ENCODE measurements at regions not wholly inside any gene's neighbourhood (a gene's known extent, or its start where the extent isn't known, plus 50 kb on each side); places are given as distances from the start of the nearest gene placed in this dataset.

DNA sequence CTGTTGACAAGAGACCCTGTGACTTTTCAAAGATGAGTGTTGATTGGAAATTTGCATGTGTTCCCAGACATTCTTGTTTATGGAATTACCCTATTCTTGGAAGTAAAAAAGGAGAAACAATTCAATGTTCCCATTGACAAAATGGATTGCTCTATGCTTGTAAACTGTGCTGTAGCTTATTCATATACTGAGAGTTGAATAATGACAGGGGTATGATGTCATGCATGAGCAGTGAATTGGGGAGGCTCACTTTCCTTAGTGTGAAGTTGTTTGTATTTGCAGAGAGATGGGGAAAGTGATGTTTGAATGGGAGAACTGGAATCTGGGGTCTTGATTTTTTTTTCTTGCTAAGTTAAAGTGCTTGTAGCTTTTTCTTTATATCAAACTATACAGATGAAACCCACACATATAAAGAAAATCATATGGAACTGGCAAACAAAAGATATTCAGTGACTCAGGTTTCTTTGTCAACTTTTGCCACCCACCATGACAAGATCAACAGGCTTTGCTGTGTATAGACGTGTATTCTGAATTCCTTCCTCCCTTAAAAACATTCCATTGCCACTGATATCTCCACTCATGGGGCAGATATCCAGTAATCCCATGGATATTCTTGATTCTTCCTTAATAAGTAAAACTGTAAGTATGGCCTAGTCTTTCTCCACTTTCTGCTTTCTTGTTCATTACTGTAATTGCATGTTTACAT is 97.8 kb upstream of the JAG1 start:
- DNase-seq = no peak

DNA sequence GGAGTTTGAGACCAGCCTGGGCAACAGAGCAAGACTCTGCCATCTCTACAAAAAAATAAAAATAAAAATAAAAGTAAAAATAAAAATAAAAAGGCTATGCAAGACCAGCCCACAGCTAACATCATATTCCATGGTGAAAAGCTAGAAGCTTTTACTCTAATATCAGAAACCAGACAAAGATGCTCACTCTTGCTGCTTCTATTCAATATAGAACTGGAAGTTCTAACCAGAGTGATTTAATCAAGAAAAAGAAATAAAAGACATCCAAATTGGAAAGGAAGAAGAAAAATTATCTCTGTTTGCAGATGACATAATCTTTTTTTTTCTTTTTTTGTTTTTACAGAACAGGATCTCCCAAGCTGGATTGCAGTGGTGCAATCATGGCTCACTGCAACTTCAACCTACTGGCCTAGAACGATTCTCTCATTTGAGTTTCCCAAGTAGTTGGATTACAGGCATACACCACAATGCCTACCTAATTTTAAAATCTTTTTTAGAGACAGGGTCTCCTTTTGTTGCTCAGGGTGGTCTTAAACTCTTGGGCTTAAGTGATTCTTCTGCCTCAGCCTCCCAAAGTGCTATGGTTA is 100.7 kb upstream of the JAG1 start:
- DNase-seq = no peak

DNA sequence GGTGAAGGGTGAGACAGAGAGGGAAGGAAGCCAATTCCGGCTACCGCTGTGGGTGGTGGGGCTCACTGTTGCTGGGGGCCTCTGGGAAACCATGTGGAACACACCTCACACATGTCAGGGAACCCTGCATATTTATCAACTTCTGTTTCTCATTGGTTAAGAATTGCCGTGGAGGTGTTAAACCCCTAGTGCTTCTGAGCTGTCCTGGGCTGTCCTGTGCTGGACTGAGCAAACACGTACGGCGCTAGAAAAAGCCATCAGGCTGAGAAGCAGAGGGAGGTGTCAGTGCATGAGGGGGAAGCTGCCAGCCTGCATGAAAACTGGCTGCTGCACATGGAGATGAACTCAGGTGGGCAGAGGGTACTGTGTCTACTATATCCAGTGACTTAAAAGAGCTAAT is 103.9 kb upstream of the JAG1 start:
- no peak for DNase-seq

DNA sequence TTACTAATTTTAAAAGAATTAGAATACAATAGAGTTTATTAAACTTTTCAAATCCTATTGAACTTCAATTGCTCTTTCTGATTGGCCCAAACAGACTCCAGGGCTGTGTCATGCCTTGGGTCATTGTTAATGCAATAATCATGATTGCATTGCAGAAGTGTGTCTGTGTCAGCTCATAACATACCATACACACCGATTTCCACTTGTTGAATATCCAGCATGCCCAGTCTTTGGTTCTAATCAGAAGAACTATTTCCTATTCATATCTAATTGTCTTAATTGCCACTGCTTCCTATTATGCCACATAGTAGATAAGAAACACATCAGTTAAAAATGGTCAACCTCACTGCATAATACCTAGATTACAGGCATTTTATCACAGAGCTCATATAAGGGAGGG is 106.1 kb upstream of the JAG1 start:
- no peak for DNase-seq

DNA sequence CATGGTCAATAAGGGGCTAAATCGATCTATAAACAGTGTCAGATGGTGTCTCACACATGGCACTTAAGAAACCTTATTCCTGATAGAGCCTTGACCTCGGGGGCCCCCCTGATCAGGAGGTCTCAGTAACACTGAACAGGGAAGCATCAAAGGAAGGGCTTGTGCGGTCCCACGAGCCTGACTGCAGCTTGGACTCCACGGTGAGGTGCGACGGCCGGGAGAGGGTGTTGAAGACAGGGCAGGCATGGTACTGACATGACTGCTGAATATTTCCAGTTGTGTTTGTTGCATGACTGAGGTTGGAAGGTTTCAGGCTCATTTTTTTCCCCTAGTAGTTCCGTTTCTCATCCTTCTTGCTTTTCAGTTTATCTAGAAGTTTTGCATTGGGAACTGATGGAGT is 107.1 kb upstream of the JAG1 start:
- DNase-seq = no peak

GRCh38 chr20:10781526-10781925 is 107.7 kb upstream of the JAG1 start:
- no peak for DNase-seq

GRCh38 chr20:10783707-10784553 is 110.1 kb upstream of the JAG1 start:
- no peak for DNase-seq

DNA sequence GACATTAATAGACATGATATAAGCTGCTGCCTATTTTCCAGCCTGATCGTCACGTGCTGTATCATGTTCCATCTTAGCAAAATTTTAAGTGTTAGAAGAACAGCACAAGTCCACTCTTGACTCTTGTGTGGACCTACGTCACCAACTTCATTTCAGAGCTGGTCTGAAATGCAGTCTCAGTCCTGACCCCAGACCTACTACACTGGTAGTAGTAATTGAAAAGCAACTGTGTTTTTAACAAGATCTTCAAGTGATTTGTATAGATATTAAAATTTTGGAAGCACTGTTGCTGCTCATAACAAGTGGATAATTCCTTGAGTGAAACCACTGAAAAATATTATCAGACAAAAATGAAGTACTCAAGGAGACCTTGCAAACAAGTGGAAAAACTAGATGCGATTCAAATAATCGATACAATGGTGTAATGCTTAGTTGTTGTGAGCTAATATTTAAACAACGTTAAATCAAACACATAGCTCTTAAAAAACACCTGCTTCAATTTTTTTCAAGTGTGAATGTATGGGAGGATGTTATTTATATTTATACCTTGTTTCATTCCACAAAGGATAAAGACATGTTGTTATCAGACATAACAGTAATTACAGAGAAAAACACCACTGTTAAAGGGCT is 110.9 kb upstream of the JAG1 start:
- no peak for DNase-seq

- no peak for DNase-seq
Observed at GRCh38 chr20:10786678-10787077, 112.9 kb upstream of the JAG1 start.

DNA sequence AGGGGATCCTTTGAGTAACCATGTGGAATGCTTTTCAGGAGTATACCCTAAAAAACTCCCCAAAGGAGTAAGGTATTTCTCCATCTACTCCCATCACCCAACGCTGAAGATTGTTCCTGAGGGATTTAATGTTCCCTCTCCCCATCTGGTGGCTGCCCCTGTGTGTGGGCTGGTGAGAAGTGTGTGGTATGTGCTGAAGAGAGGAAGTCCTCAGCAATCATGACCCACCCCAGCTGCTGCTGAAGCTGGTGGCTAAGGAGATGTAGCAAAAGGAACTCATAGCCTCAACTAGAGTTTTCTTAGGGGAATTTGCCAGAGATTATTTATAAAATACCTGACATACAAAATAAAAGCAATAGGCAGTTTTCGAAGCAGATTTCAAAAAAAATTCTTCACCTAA is 114.3 kb upstream of the JAG1 start:
- no peak for DNase-seq

GRCh38 chr20:10788877-10789276 is 115.1 kb upstream of the JAG1 start:
- no peak for DNase-seq

- no peak for DNase-seq
Observed at GRCh38 chr20:10789386-10789785, 115.6 kb upstream of the JAG1 start.

GRCh38 chr20:10790013-10790412 is 116.2 kb upstream of the JAG1 start:
- no peak for DNase-seq

DNA sequence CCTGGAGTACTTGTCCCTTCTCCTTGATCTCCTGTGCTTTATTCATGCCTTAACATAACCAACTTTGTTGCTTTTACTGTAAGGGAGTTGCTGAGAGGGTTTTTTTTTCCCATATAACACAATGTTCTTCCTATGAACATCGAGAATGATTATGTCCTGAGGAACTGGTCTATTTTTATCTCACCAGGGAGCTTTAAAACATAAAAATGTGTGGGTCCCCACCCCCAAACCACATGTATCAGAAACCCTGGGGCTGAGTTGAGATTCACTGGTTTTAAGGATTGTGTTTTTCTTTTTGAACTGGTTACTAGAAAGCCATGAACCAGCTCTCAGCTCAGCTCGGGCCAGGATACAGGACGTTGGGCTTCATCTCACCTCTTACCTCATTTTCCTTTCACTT is 118.5 kb upstream of the JAG1 start:
- DNase-seq = no peak

DNA sequence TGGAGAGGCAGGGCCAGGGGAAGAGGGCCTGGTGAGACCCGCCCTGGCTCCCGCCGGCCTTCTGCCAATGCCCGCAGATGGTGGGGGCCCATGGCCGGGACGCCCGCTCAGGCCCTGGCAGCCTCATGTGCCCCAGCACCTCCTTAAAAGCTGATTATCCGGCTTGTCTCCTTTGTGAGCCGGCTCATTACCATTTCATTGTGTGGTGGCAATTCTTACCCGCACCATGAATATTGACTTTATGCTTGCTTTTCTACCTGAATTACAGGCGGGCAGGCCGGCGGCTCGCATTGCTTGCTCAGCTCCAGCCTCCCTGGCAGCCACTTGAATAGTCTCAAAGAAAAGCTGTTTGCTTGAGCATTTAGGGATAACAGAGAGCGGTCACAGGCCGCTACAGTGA is 120.0 kb upstream of the JAG1 start:
- no peak for DNase-seq

DNA sequence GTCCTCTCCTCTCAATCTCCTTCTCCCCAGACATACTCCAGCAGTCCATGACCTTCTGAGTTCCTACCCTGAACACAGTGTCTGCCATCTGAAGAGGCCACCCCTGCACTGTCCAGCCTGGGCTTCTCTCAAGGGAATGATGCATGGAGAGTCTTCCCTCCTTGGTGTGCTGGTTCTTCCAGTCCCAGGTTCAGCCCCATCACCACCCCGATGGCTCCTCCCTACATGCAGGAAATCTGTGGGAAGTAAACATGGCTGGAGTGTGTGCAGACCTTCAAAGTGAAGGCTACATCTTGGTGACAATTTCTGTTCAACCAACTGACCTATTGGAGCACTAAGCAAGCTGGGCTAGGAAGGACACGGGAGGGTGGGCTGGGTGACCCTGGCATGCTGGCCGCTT is 121.0 kb upstream of the JAG1 start:
- no peak for DNase-seq

GRCh38 chr20:10795286-10796026 is 121.7 kb upstream of the JAG1 start:
- DNase-seq = no peak

DNA sequence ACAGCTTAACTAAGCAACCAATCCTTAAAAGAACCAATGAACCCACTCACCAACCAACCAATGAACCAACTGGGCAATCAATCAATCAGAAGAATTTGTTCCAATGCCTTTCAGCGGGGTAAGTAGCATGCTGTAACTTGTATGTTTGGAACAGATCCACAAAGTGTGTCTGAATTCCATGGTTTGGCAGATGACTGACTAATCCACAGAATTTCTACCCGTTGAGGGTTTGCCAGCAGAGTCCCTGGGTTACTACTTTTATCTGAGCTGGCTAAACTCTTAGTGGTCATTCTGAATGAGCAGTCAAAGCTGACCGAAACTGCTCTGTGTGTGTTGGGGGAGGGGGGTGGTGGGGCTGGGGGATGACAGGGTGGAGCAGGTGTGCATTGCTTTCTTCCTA is 125.0 kb upstream of the JAG1 start:
- no peak for DNase-seq

- DNase-seq = no peak
Observed at GRCh38 chr20:10799735-10800134, 125.9 kb upstream of the JAG1 start.

- DNase-seq = no peak
Observed at GRCh38 chr20:10800288-10800687, 126.5 kb upstream of the JAG1 start.

DNA sequence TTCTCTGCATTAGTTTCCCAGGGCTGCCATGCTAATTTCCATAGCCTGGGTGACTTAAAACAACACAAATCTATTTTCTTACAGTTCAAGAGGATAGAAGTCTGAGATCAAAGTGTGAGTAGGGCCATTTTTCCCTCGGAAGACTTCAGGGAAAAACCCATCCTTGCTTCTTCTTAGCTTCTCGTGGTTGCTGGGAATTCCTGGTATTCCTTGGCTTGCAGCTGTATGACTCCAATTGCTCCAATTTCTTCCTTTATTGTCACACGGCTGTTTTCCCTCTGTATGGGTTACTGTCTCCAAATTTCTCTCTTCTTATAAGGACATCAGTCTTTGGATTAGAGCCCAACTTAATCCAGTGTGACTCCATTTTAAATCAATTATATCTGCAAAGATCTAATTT is 128.4 kb upstream of the JAG1 start:
- DNase-seq = no peak

- no peak for DNase-seq
Observed at GRCh38 chr20:10805764-10806163, 132.0 kb upstream of the JAG1 start.

- no peak for DNase-seq
Observed at GRCh38 chr20:10806539-10806938, 132.7 kb upstream of the JAG1 start.
